ENCODE measurements at regions not wholly inside any gene's neighbourhood (a gene's known extent, or its start where the extent isn't known, plus 50 kb on each side); places are given as distances from the start of the nearest gene placed in this dataset.

GRCh38 chr4:189235599-189235998 lies 705.1 kb upstream of the FRG1 start:
- no TSS peak for BruUV-seq (replicated peaks)
- ChIA-PET POLR2A (ENCODE audit: unreplicated experiment) (no interaction called here), CTCF (no interaction called here)
- no peak for TF ChIP-seq RCOR1 (IDR thresholded peaks at IDR 0.05; ENCODE audit: insufficient replicate concordance, low read length)
- TF ChIP-seq ELK1 (IDR thresholded peaks at IDR 0.05; ENCODE audit: borderline replicate concordance, low read depth, low read length) = no peak
- no peak for TF ChIP-seq USF2 (IDR thresholded peaks at IDR 0.05; ENCODE audit: low read depth, low read length)
- no peak for TF ChIP-seq CTCF (conservative IDR thresholded peaks at IDR 0.05; ENCODE audit: low read depth, low read length)
- TF ChIP-seq MAZ (IDR thresholded peaks at IDR 0.05; ENCODE audit: borderline replicate concordance, low read depth, low read length) = no peak
- no peak for TF ChIP-seq SMC3 (IDR thresholded peaks at IDR 0.05; ENCODE audit: low read depth, low read length)
- no peak for TF ChIP-seq NFE2L2 (IDR thresholded peaks at IDR 0.05; ENCODE audit: low read depth, low read length)
- no peak for TF ChIP-seq RAD21 (IDR thresholded peaks at IDR 0.05; ENCODE audit: low read length)
- TF ChIP-seq POLR2A (IDR thresholded peaks at IDR 0.05; ENCODE audit: low read depth, low read length) = no peak
- no peak for TF ChIP-seq CHD1 (IDR thresholded peaks at IDR 0.05; ENCODE audit: low read depth, low read length)
- TF ChIP-seq MAFK (IDR thresholded peaks at IDR 0.05; ENCODE audit: low read depth, low read length) = no peak
- TF ChIP-seq MXI1 (IDR thresholded peaks at IDR 0.05; ENCODE audit: borderline replicate concordance, low read depth, low read length) = no peak
- TF ChIP-seq CEBPB (IDR thresholded peaks at IDR 0.05; ENCODE audit: low read depth, low read length) = no peak
- TF ChIP-seq FOS (IDR thresholded peaks at IDR 0.05; ENCODE audit: low read depth, low read length) = no peak
- no peak for TF ChIP-seq BHLHE40 (IDR thresholded peaks at IDR 0.05; ENCODE audit: low read depth, low read length)
- no peak for TF ChIP-seq RFX5 (IDR thresholded peaks at IDR 0.05; ENCODE audit: low read depth, low read length)
- Histone ChIP-seq H2AK9ac (replicated peaks; ENCODE audit: low read depth, low read length, poor library complexity) (no peak overlapping the region), H2BK120ac (ENCODE audit: low read depth, low read length) (no peak overlapping the region), H3K9me1 (ENCODE audit: insufficient read depth, low read length) (no peaks in the 10 kb centered on the region), H3K4me3 (ENCODE audit: insufficient read depth, low read depth, low read length) (no peak overlapping the region), H2AFZ (replicated peaks; ENCODE audit: low read length, poor library complexity) (no peak overlapping the region), H3K18ac (ENCODE audit: low read depth, low read length) (no peak overlapping the region), H3K4me2 (ENCODE audit: low read depth, low read length) (no peak overlapping the region), H3K9me3 (ENCODE audit: control insufficient read depth, insufficient read depth, low read length) (no peaks in the 10 kb centered on the region), H3K23ac (ENCODE audit: low read depth, low read length) (no peak overlapping the region), H4K8ac (ENCODE audit: low read depth in 2 of 2, low read length in 2 of 2) (no peak overlapping the region), H3K79me1 (ENCODE audit: low read depth in 1 of 2, low read length in 2 of 2) (no peaks in the 10 kb centered on the region), H2BK15ac (ENCODE audit: low read depth, low read length) (no peak overlapping the region), H3K4ac (ENCODE audit: low read depth, low read length) (no peak overlapping the region), H3K14ac (replicated peaks; ENCODE audit: low read depth, low read length) (no peak overlapping the region), H3K27ac (ENCODE audit: insufficient read depth, low read length) (no peak overlapping the region), H4K20me1 (ENCODE audit: insufficient read depth, low read length) (no peaks in the 10 kb centered on the region), H4K91ac (ENCODE audit: insufficient read depth, low read depth, low read length) (no peak overlapping the region), H2AK5ac (ENCODE audit: low read depth, low read length) (no peak overlapping the region), H2BK20ac (ENCODE audit: low read depth, low read length) (no peak overlapping the region), H2BK5ac (ENCODE audit: low read depth, low read length, poor library complexity, severe bottlenecking) (no peak overlapping the region), H3K36me3 (ENCODE audit: control insufficient read depth, insufficient read depth, low read length) (no peaks in the 10 kb centered on the region), H3K56ac (ENCODE audit: extremely low read depth, insufficient read depth, low read length) (no peak overlapping the region), H3K4me1 (ENCODE audit: control insufficient read depth, insufficient read depth, low read length) (no peaks in the 10 kb centered on the region), H3K27me3 (ENCODE audit: control insufficient read depth, insufficient read depth, low read length) (no peaks in the 10 kb centered on the region), H3K9ac (ENCODE audit: low read depth, low read length) (no peak overlapping the region), H4K5ac (ENCODE audit: low read depth, low read length) (no peak overlapping the region)
- intact Hi-C loops (cut with micrococcal nuclease) (no loop called here), dilution Hi-C loops (cut with HindIII; ENCODE audit: low sequenced_read_pairs, unreplicated experiment) (no loop called here), in situ Hi-C loops (cut with MboI; ENCODE audit: low sequenced_read_pairs) (no loop called here)
- ATAC-seq (ENCODE audit: low read depth) = no peak
- DNase-seq = no peak
- WGBS, 2 experiments (ENCODE audit: extremely low coverage in 2 of 2, insufficient read length in 1 of 2) = no CpG with 5 or more reads among the region's 6 CpGs

Data from IMR-90 (cell line).